Transverse colon (tissue), 4 donors: ENCODE measurements at regions not wholly inside any gene's neighbourhood (a gene's known extent, or its start where the extent isn't known, plus 50 kb on each side); places are given as distances from the start of the nearest gene placed in this dataset.

Experiments used
- DNase-seq: peaks from one replicate; pipeline ENCODE4 v3.0.0-alpha.2; 2019
- H3K27ac ChIP-seq, 4 donors: fragments of 200-600 bp; sonication (generic); 2 replicates each; pipeline ENCODE4 v1.5.1; 2016 to 2018; ENCODE audit warnings: inconsistent platforms in 4 of 4
- H3K27me3 ChIP-seq: fragments of 200-600 bp; sonication (generic); 2 replicates; pipeline ENCODE4 v1.5.1; 2017; ENCODE audit warnings: inconsistent platforms
- H3K36me3 ChIP-seq, 4 donors: fragments of 200-600 bp; sonication (generic); 2 replicates each; pipeline ENCODE4 v1.5.1; 2017 to 2019; ENCODE audit warnings: inconsistent platforms in 4 of 4
- H3K4me1 ChIP-seq, 4 donors: fragments of 200-600 bp; sonication (generic); 2 replicates each; pipeline ENCODE4 v1.5.1; 2017 to 2020; ENCODE audit warnings: inconsistent platforms in 4 of 4
- H3K4me3 ChIP-seq, 4 donors: fragments of 200-600 bp; sonication (generic); 1 replicate in 1 of 4; 2 replicates in 3 of 4; pipeline versions ENCODE4 v1.5.1 to v1.6.1; 2017 to 2019; ENCODE audit warnings: inconsistent platforms in 4 of 4
- H3K9me3 ChIP-seq, 2 donors: fragments of 200-600 bp; sonication (generic); 2 replicates each; pipeline ENCODE4 v1.5.1; 2017 to 2019; ENCODE audit warnings: inconsistent platforms in 2 of 2
- CTCF ChIP-seq, 5 experiments: fragments of 200-600 bp in 3 of 5; fragments of 450-650 bp in 2 of 5; sonication (generic) in 3 of 5; IDR thresholded peaks; 1 replicate in 2 of 5; 2 replicates in 3 of 5; pipeline ENCODE4 v1.5.1; 2016 to 2017; ENCODE audit warnings: antibody characterized with exemption in 5 of 5, inconsistent platforms in 3 of 5, mild to moderate bottlenecking in 2 of 5, moderate library complexity in 1 of 5
- EP300 ChIP-seq: sonication (generic); formaldehyde crosslinking; IDR thresholded peaks from one replicate; pipeline ENCODE4 v1.6.1; 2017; ENCODE audit warnings: antibody characterized with exemption, low read depth
- POLR2A ChIP-seq: fragments of 450-650 bp; IDR thresholded peaks from one replicate; pipeline ENCODE4 v1.6.1; 2016; ENCODE audit warnings: antibody characterized with exemption, mild to moderate bottlenecking, moderate library complexity
- POLR2AphosphoS5 ChIP-seq, 3 donors: sonication (generic); formaldehyde crosslinking; IDR thresholded peaks; one replicate each; pipeline ENCODE4 v1.6.1; 2016; ENCODE audit warnings: antibody characterized with exemption in 3 of 3
- WGBS, 2 donors: methylation state at CpG; one replicate each; pipeline ENCODE4 v1.1.5; 2018; ENCODE audit warnings: low coverage in 1 of 2; 5-methylcytosine and 5-hydroxymethylcytosine counted together
- in situ Hi-C, 4 donors: fragments of 200-750 bp; cut with MboI; loops; one replicate each; pipeline versions ENCODE4 v1.15.0 to v1.15.1; 2017; ENCODE audit warnings: low sequenced_read_pairs in 3 of 4, low pct_ligation_motif_present in 1 of 4, low pct_unique_long_range_greater_than_20kb in 1 of 4
- intact Hi-C: fragments of 100-400 bp; cut with DNase I; formaldehyde crosslinking; loops from one replicate; pipeline ENCODE4 v1.15.1; 2023; ENCODE audit warnings: low total_unique reads

GRCh38 chr2:56571074-56571473 lies 387.3 kb downstream of the CCDC85A start:
- intact Hi-C loops, result no loop called here
- WGBS, 2 donors, result 65 to 84% methylated on average over 3 of the region's 3 CpGs

GRCh38 chr2:56576001-56576400 lies 392.2 kb downstream of the CCDC85A start:
- intact Hi-C loops (no loop called here), in situ Hi-C loops (no loop called here)
- H3K27me3 ChIP-seq, result no peaks in the 10 kb centered on the region
- no peaks in the 10 kb centered on the region for H3K9me3 ChIP-seq
- no peak for DNase-seq
- TF ChIP-seq POLR2A (no peak), POLR2AphosphoS5 (IDR thresholded peaks at IDR 0.05) (no peak), EP300 (no peak), CTCF (IDR thresholded peaks at IDR 0.05) (no peak)
- no peaks in the 10 kb centered on the region for H3K36me3 ChIP-seq
- 67% methylated on average over 3 of the region's 3 CpGs; no CpG with 5 or more reads in 1 of the 2 donors for WGBS, 2 donors
- no peaks in the 10 kb centered on the region for H3K4me1 ChIP-seq
- H3K4me3 ChIP-seq, result no peak overlapping the region
- no peak overlapping the region for H3K27ac ChIP-seq

More at GRCh38 chr2:56571074-56571473, 387.3 kb downstream of the CCDC85A start:
- H3K9me3 ChIP-seq, result no peaks in the 10 kb centered on the region
- no peak for DNase-seq
- no peaks in the 10 kb centered on the region for H3K27me3 ChIP-seq
- TF ChIP-seq POLR2A, result no peak
- no peak for TF ChIP-seq CTCF (IDR thresholded peaks at IDR 0.05)
- no peak for TF ChIP-seq EP300
- no peak for TF ChIP-seq POLR2AphosphoS5 (IDR thresholded peaks at IDR 0.05)
- H3K4me3 ChIP-seq, result no peak overlapping the region
- H3K27ac ChIP-seq, result no peak overlapping the region
- H3K36me3 ChIP-seq, result no peaks in the 10 kb centered on the region
- H3K4me1 ChIP-seq, result no peaks in the 10 kb centered on the region
- in situ Hi-C loops, result no loop called here

- no peak overlapping the region for H3K27ac ChIP-seq
- no peaks in the 10 kb centered on the region for H3K4me1 ChIP-seq
- H3K9me3 ChIP-seq, result no peaks in the 10 kb centered on the region
- no peak for TF ChIP-seq EP300
- no peak for TF ChIP-seq POLR2A
- TF ChIP-seq POLR2AphosphoS5 (IDR thresholded peaks at IDR 0.05), result no peak
- no peak for TF ChIP-seq CTCF (IDR thresholded peaks at IDR 0.05)
- in situ Hi-C loops, result no loop called here
- DNase-seq, result no peak
- no peaks in the 10 kb centered on the region for H3K27me3 ChIP-seq
- intact Hi-C loops, result no loop called here
- no peaks in the 10 kb centered on the region for H3K36me3 ChIP-seq
- H3K4me3 ChIP-seq, result no peak overlapping the region
Observed at GRCh38 chr2:56580242-56580641, 396.5 kb downstream of the CCDC85A start.

- H3K4me3 ChIP-seq, result no peak overlapping the region
- no peaks in the 10 kb centered on the region for H3K4me1 ChIP-seq
- no peaks in the 10 kb centered on the region for H3K9me3 ChIP-seq
- intact Hi-C loops, result no loop called here
- no peaks in the 10 kb centered on the region for H3K27me3 ChIP-seq
- TF ChIP-seq EP300 (no peak), POLR2A (no peak), CTCF (IDR thresholded peaks at IDR 0.05) (no peak), POLR2AphosphoS5 (IDR thresholded peaks at IDR 0.05) (no peak)
- no peaks in the 10 kb centered on the region for H3K36me3 ChIP-seq
- no peak for DNase-seq
- 67 to 71% methylated on average over 1 of the region's 1 CpG for WGBS, 2 donors
- no peak overlapping the region for H3K27ac ChIP-seq
- in situ Hi-C loops, result no loop called here
Observed at GRCh38 chr2:56582570-56582969, 398.8 kb downstream of the CCDC85A start.
